Renal cortex interstitium (tissue), 11 donors: ENCODE measurements at regions not wholly inside any gene's neighbourhood (a gene's known extent, or its start where the extent isn't known, plus 50 kb on each side); places are given as distances from the start of the nearest gene placed in this dataset.

ENCODE experiments used
- DNase-seq, 11 donors: peaks; one replicate each; pipeline ENCODE4 v3.0.0-alpha.2; 2013; ENCODE audit warnings: low read depth in 9 of 11, low spot score in 4 of 11; ENCODE audit errors: extremely low read depth in 1 of 11

GRCh38 chr20:50456452-50457324, 53.5 kb upstream of the PTPN1 start:
- no peak for DNase-seq

GRCh38 chr20:50459124-50459918, 50.9 kb upstream of the PTPN1 start:
- DNase-seq, result no peak

GRCh38 chr20:50460115-50460607, 50.0 kb upstream of the PTPN1 start:
- no peak for DNase-seq
